ENCODE measurements at regions not wholly inside any gene's neighbourhood (a gene's known extent, or its start where the extent isn't known, plus 50 kb on each side); places are given as distances from the start of the nearest gene placed in this dataset.

GRCh38 chr15:25536801-25537611, 98.2 kb upstream of the UBE3A start:
- TF ChIP-seq CTCF (IDR thresholded peaks at IDR 0.05) (no peak), POLR2A (IDR thresholded peaks at IDR 0.05) (no peak)
